HT-29 (cell line): ENCODE measurements at regions not wholly inside any gene's neighbourhood (a gene's known extent, or its start where the extent isn't known, plus 50 kb on each side); places are given as distances from the start of the nearest gene placed in this dataset. TPM values are rescaled to one million over a fixed set of nuclear protein-coding genes. Genes with fewer than 3 reads are reported as not detected.

Experiments
- DNase-seq: peaks from one replicate; pipeline ENCODE4 v3.0.0-alpha.2; 2015; ENCODE audit warnings: low spot score
- small RNA-seq: library from RNA; depleted of rRNA; stranded (forward); fragments of <200 nt; gene quantifications from one replicate; pipeline ENCODE3, GENCODE V24; 2014

DNA sequence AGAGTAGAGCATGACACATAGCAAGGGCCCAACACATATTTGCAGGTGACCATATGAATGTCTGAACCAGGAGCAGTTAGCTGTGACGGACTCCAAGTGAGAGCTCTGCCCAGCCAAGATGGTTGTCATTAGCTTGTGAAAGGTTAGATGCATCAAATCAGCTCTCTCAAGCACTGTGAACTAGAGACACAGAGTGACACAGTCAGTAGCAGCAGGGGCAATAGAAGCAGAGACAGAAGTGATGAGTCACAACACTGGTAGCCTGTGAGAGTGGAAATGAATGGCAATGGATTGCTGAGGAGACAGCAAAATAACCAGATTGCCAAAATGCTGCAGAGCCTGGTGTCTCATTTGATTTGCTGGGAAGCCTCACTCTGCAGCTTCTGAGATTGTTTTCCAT lies 558.9 kb downstream of the PKHD1 start:
- no peak for DNase-seq

DNA sequence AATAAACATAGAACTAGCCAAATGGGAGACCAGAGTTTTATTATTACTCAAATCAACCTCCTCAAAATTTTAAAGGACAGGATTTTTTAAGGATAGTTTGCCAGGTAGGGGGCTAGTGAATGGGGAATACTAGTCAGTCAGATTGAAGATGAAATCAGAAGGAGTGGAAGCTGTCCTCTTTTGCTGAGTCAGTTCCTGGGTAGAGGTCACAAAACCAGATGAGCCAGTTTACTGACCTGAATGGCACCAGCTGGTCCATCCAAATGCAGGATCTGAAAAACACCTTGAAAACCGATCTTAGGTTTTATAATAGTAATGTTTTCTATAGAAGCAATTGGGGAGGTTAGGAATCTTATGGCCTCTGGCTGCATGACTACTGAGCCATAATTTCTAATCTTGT lies 558.2 kb downstream of the PKHD1 start:
- DNase-seq = no peak

- peak; percentile 29 for DNase-seq
These were observed 555.8 kb downstream of the PKHD1 start for GRCh38 chr6:51531623-51532022.

- DNase-seq = no peak
These were observed 553.5 kb downstream of the PKHD1 start for GRCh38 chr6:51533962-51534361.

DNA sequence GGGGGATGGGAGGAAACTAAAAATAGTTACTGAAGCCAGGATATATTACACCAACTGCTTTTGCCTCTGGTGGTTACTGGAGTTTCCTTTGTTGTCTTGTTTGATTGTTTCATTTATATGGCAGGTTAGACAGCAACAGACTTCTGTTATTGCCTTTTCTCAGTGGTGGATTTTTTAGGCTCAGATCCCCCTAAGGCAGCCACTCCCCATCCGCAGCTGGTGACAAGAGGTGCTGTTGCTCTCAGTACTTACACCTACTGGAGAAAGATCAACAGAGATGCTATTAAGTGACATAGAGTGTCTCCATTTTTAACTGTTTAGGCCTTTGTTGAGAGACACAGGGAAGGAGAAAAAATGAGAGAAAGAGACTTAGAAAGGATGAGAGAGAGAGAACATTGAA lies 552.1 kb downstream of the PKHD1 start:
- no peak for DNase-seq

DNA sequence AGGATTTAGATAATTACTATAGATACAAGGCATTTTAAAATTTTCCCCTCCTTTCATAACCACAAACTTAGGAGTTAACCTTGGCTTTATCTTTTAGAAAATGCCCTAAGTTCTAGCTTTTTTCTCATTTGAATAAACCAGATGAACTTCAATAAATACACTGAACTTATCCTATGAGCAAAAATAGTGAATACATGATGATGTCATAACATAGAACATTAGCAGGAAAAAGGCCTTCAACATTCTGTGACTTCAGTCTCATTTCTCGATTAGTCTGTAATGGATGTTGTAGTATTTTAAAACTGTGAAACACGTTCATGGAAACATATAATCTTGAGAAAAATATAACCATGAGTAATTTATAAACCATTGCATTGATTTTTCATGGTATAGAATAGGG lies 550.7 kb downstream of the PKHD1 start:
- DNase-seq = no peak

GRCh38 chr6:51541847-51542246 lies 545.6 kb downstream of the PKHD1 start:
- peak; percentile 32 for DNase-seq

DNA sequence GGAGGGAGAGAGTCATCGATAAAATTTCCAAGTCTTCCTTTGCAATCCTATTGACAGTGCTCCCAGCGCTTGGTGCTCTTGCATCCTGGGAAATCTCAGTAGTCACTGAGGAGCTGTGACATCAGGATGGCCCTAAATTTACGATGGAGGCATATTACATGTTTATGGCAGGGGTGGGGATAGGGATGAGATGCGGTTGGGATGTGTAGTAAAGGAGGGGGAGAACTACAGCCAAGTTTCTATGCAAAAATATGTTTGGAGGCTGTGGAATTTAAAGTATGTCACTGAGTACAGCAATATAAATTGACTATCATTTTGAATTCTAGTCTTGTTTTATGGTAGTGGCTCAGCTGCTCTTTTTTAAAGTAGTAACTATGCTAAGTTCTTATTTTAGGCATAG lies 544.9 kb downstream of the PKHD1 start:
- DNase-seq = no peak

DNA sequence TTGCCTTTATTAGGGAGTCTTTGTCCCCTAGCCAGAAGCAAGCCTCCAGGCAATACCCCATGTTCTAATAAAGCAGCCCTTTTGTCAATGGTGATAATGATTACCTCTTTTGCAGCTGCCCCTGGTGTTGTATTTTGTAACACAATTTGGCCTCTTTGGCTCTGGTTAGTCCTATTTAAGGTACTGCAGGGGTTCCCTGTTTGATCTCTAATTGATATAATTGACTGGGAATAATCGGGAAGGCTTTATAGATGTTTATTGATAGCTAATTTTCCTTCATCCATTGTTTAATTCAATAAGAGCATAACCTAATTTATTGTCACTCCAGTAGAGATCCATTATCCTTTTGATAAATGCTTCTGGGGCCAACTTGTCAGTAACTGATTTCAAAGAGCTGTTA lies 537.2 kb downstream of the PKHD1 start:
- DNase-seq = no peak

DNA sequence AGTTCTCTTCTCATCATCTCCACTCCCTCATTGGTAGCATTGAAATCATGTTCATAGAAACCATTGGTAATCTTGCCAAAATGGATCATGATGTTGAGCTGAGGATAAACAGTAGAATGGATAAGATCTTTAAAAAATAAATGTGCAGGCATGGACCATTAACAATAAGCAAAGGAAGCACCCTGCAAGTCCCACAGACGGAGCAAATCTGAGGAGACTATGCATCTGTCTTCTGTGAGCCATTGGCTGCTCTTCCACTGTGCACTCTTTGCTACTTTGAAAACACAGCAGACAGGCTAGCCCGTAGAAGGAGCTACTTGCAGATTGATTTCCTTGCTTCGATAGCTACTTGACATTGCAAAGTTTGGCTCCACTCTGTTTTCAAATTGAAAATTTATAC lies 535.0 kb downstream of the PKHD1 start:
- no peak for DNase-seq

- no peak for DNase-seq
These were observed 534.0 kb downstream of the PKHD1 start for GRCh38 chr6:51553246-51554015.

- DNase-seq = no peak
These were observed 533.4 kb downstream of the PKHD1 start for GRCh38 chr6:51554029-51554428.

DNA sequence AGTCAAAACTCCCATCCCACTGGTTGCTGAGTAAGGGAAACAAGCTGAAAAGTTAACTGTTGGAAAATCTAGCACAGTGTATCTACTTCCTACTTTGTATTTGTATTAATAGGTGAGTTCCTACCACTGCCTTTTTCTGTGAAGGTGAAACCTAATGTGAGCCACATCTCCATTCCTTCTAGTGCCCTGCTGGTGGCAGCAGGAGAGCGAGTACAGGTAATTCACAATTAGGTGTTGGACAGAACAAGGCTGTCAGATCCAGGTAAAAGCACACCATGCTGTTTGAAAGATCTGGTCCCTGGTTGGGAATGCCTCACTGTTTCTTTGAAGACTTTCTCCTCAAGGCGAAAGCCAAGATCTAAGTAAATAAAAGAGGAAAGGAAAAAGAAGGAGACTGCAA lies 528.4 kb downstream of the PKHD1 start:
- peak; percentile 48 for DNase-seq

DNA sequence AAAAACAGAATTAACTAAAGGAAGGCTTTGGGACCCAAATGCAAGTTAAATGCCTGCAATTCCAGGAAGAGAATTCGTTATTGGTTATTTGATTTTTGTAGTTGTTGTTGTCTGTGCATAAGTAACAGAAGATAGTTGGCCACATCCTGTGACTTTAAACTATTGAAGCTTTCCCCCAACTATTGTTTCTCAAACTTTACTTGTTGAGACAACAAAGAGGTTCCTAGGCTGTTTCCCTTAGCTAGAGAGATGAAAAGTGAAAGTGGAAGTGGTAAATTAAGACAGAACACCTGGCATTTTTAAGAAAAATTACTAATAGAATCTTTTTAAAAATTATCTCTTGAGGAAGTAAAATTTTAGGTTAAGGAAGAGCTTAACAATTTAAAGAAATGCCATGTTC lies 525.2 kb downstream of the PKHD1 start:
- DNase-seq = no peak

Small RNA genes in the stretch of these regions (small RNA-seq; reads per million reads assigned to genes)
- not detected for gene RF00572
